Stimulated activated CD8-positive, alpha-beta memory T cell treated with anti-CD3 and anti-CD28 coated beads, Interleukin-4, amount 100 ng/mL, for 48 hours (primary cell): ENCODE measurements at regions not wholly inside any gene's neighbourhood (a gene's known extent, or its start where the extent isn't known, plus 50 kb on each side); places are given as distances from the start of the nearest gene placed in this dataset.
A peak's percentile ranks its signal among the peaks of the same experiment; 100 is the strongest.

Experiments
- DNase-seq: peaks from one replicate; pipeline ENCODE4 v3.0.0-alpha.2; 2020

- DNase-seq, result no peak
These were observed 1939.7 kb downstream of the TP53TG3F start for GRCh38 chr16:35399133-35399532.

- DNase-seq, result no peak
These were observed 1944.9 kb downstream of the TP53TG3F start for GRCh38 chr16:35404273-35404672.

GRCh38 chr16:35405526-35405925 lies 1946.1 kb downstream of the TP53TG3F start:
- no peak for DNase-seq

GRCh38 chr16:35409503-35409902 lies 1950.1 kb downstream of the TP53TG3F start:
- DNase-seq, result no peak

- no peak for DNase-seq
These were observed 1951.0 kb downstream of the TP53TG3F start for GRCh38 chr16:35410438-35410837.

GRCh38 chr16:35411156-35411555 lies 1951.7 kb downstream of the TP53TG3F start:
- no peak for DNase-seq

- no peak for DNase-seq
These were observed 1954.7 kb downstream of the TP53TG3F start for GRCh38 chr16:35414139-35414538.

GRCh38 chr16:35414563-35414962 lies 1955.2 kb downstream of the TP53TG3F start:
- no peak for DNase-seq

- DNase-seq, result no peak
These were observed 1965.9 kb downstream of the TP53TG3F start for GRCh38 chr16:35425270-35425669.

GRCh38 chr16:35431829-35432663 lies 1972.6 kb downstream of the TP53TG3F start:
- DNase-seq, result peak; percentile 43

GRCh38 chr16:35440875-35441274 lies 1981.5 kb downstream of the TP53TG3F start:
- no peak for DNase-seq

- DNase-seq, result no peak
These were observed 1987.7 kb downstream of the TP53TG3F start for GRCh38 chr16:35447010-35447558.

GRCh38 chr16:35449663-35450062 lies 1990.3 kb downstream of the TP53TG3F start:
- no peak for DNase-seq

GRCh38 chr16:35450648-35451047 lies 1991.2 kb downstream of the TP53TG3F start:
- no peak for DNase-seq

- DNase-seq, result no peak
These were observed 1993.1 kb downstream of the TP53TG3F start for GRCh38 chr16:35452471-35452870.

- no peak for DNase-seq
These were observed 2003.9 kb downstream of the TP53TG3F start for GRCh38 chr16:35463358-35463757.

- no peak for DNase-seq
These were observed 2020.9 kb downstream of the TP53TG3F start for GRCh38 chr16:35480361-35480760.

GRCh38 chr16:35480988-35481387 lies 2021.6 kb downstream of the TP53TG3F start:
- no peak for DNase-seq

GRCh38 chr16:35485915-35486314 lies 2026.5 kb downstream of the TP53TG3F start:
- DNase-seq, result no peak

- no peak for DNase-seq
These were observed 2032.8 kb downstream of the TP53TG3F start for GRCh38 chr16:35492225-35492624.

GRCh38 chr16:35497399-35497798 lies 2038.0 kb downstream of the TP53TG3F start:
- DNase-seq, result no peak

- no peak for DNase-seq
These were observed 2046.8 kb downstream of the TP53TG3F start for GRCh38 chr16:35506018-35506897.

GRCh38 chr16:35506898-35507194 lies 2047.4 kb downstream of the TP53TG3F start:
- DNase-seq, result no peak

- no peak for DNase-seq
These were observed 2051.3 kb downstream of the TP53TG3F start for GRCh38 chr16:35510701-35511100.
